WERI-Rb-1 (cell line): ENCODE measurements at regions not wholly inside any gene's neighbourhood (a gene's known extent, or its start where the extent isn't known, plus 50 kb on each side); places are given as distances from the start of the nearest gene placed in this dataset.

Experiments used
- DNase-seq: peaks from one replicate; pipeline ENCODE4 v3.0.0-alpha.2; 2020
- H3K27ac ChIP-seq: fragments of 250-450 bp; sonication (Bioruptor Pico); 2 replicates; pipeline ENCODE4 v1.5.1; 2020; ENCODE audit warnings: mild to moderate bottlenecking, moderate library complexity
- H3K27me3 ChIP-seq: fragments of 250-450 bp; sonication (Bioruptor Pico); 2 replicates; pipeline ENCODE4 v1.5.1; 2021; ENCODE audit warnings: mild to moderate bottlenecking, low read depth, moderate library complexity; ENCODE audit not compliant: insufficient read depth, severe bottlenecking
- H3K36me3 ChIP-seq: fragments of 250-450 bp; sonication (Bioruptor Pico); 2 replicates; pipeline ENCODE4 v1.5.1; 2020; ENCODE audit warnings: mild to moderate bottlenecking, moderate library complexity
- H3K4me3 ChIP-seq: 2 replicates; pipeline ENCODE4 v1.5.1; 2011; ENCODE audit warnings: low read depth, mild to moderate bottlenecking, control low read depth, low read length
- H3K9me3 ChIP-seq: fragments of 250-450 bp; sonication (Bioruptor Pico); 2 replicates; pipeline ENCODE4 v1.5.1; 2021; ENCODE audit warnings: mild to moderate bottlenecking, moderate library complexity; ENCODE audit not compliant: severe bottlenecking
- CTCF ChIP-seq: IDR thresholded peaks from 2 replicates; pipeline ENCODE4 v1.5.1; 2011; ENCODE audit warnings: low read depth, mild to moderate bottlenecking, control low read depth, inconsistent platforms, low read length

GRCh38 chr12:13587721-13588390 lies 391.3 kb downstream of the EMP1 start:
- no peak for TF ChIP-seq CTCF
- Histone ChIP-seq H3K27me3 (no peaks in the 10 kb centered on the region), H3K9me3 (no peaks in the 10 kb centered on the region), H3K36me3 (no peaks in the 10 kb centered on the region), H3K27ac (no peak overlapping the region), H3K4me3 (no peak overlapping the region)
- DNase-seq: no peak

GRCh38 chr12:13586361-13586760 lies 389.8 kb downstream of the EMP1 start:
- H3K4me3 ChIP-seq: no peak overlapping the region
- no peaks in the 10 kb centered on the region for H3K9me3 ChIP-seq
- no peak for DNase-seq
- H3K27me3 ChIP-seq: no peaks in the 10 kb centered on the region
- no peak overlapping the region for H3K27ac ChIP-seq
- no peak for TF ChIP-seq CTCF
- H3K36me3 ChIP-seq: no peaks in the 10 kb centered on the region

GRCh38 chr12:13584541-13584940 lies 388.0 kb downstream of the EMP1 start:
- no peak for TF ChIP-seq CTCF
- H3K27me3 ChIP-seq: no peaks in the 10 kb centered on the region
- H3K4me3 ChIP-seq: no peak overlapping the region
- no peaks in the 10 kb centered on the region for H3K36me3 ChIP-seq
- no peaks in the 10 kb centered on the region for H3K9me3 ChIP-seq
- H3K27ac ChIP-seq: no peak overlapping the region
- DNase-seq: no peak

GRCh38 chr12:13583630-13584029 lies 387.1 kb downstream of the EMP1 start:
- no peak for DNase-seq
- TF ChIP-seq CTCF: no peak
- H3K9me3 ChIP-seq: no peaks in the 10 kb centered on the region
- no peak overlapping the region for H3K27ac ChIP-seq
- no peaks in the 10 kb centered on the region for H3K27me3 ChIP-seq
- no peaks in the 10 kb centered on the region for H3K36me3 ChIP-seq
- no peak overlapping the region for H3K4me3 ChIP-seq

- H3K9me3 ChIP-seq: no peaks in the 10 kb centered on the region
- DNase-seq: no peak
- H3K27me3 ChIP-seq: no peaks in the 10 kb centered on the region
- H3K27ac ChIP-seq: no peak overlapping the region
- H3K4me3 ChIP-seq: no peak overlapping the region
- no peak for TF ChIP-seq CTCF
- no peaks in the 10 kb centered on the region for H3K36me3 ChIP-seq
Observed at GRCh38 chr12:13582421-13582820, 385.9 kb downstream of the EMP1 start.

- Histone ChIP-seq H3K4me3 (no peak overlapping the region), H3K27ac (no peak overlapping the region), H3K9me3 (no peaks in the 10 kb centered on the region), H3K27me3 (no peaks in the 10 kb centered on the region), H3K36me3 (no peaks in the 10 kb centered on the region)
- no peak for TF ChIP-seq CTCF
- DNase-seq: no peak
Observed at GRCh38 chr12:13581031-13581430, 384.5 kb downstream of the EMP1 start.
